IPS DF 6.9 (cell line): ENCODE measurements at regions not wholly inside any gene's neighbourhood (a gene's known extent, or its start where the extent isn't known, plus 50 kb on each side); places are given as distances from the start of the nearest gene placed in this dataset.

ENCODE experiments used
- DNase-seq: peaks from one replicate; pipeline ENCODE4 v3.0.0-alpha.2; 2013; ENCODE audit warnings: low read depth, low spot score
- H3K27ac ChIP-seq: one replicate; pipeline ENCODE4 v1.5.1; 2013; ENCODE audit warnings: low read length, control low read depth
- H3K27me3 ChIP-seq: 2 replicates; pipeline ENCODE4 v1.6.1; 2013; ENCODE audit warnings: mild to moderate bottlenecking, low read length; ENCODE audit not compliant: control insufficient read depth, insufficient read depth
- H3K36me3 ChIP-seq: 2 replicates; pipeline ENCODE4 v1.6.1; 2013; ENCODE audit warnings: low read length; ENCODE audit not compliant: control insufficient read depth, insufficient read depth
- H3K4me1 ChIP-seq: 2 replicates; pipeline ENCODE4 v1.6.1; 2013; ENCODE audit warnings: low read length; ENCODE audit not compliant: control insufficient read depth, insufficient read depth
- H3K4me3 ChIP-seq: 2 replicates; pipeline ENCODE4 v1.5.1; 2013; ENCODE audit warnings: mild to moderate bottlenecking, low read length
- H3K9me3 ChIP-seq: 2 replicates; pipeline ENCODE4 v1.6.1; 2013; ENCODE audit warnings: low read length, inconsistent platforms; ENCODE audit not compliant: control insufficient read depth, insufficient read depth
- WGBS: extraction: QIAGEN DNeasy Blood & Tissue Kit; methylation state at CpG from one replicate; pipeline ENCODE4 v1.1.7; 2013; ENCODE audit warnings: mixed read lengths, missing lambda C conversion rate; ENCODE audit not compliant: insufficient read length, insufficient coverage; 5-methylcytosine and 5-hydroxymethylcytosine counted together

DNA sequence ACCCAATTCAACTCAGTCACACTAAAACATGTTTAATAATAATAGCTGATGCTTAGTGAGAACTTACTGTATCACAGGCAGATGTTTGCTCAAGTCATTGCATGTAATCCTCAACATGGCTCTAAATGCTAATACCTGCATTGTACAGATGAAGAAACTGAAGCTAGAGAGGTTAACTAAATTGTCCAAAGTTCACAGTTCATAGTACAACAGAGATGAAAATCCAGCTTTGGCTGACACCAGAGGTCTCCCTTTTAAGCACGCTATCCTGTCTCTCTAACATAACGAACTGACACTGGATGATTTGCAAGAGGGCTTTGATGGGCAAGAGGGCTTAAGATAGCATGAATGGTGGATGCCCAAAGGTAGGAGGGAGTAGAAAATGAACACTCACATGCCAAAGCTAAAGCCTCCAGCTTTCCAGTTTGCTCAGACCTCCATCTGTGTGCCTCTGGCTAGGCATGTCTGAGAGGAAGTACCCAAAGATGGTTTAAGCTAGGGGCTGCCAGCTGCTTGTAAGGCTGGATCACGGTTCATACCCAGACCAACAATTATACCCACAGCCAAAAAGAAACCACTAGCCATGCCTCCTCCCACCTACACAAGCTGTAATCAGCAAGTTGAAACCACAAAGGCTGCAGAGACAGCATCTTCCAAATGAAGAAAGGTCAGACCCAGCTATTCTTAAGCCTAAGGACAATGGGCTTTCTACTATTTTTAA lies 196.9 kb upstream of the UBL3 start:
- Histone ChIP-seq H3K27ac (no peak overlapping the region), H3K4me1 (0 out of 2 replicates have a peak, but pooled peaks cover 3% of the 10 kb centered on the region), H3K27me3 (no peaks in the 10 kb centered on the region), H3K36me3 (no peaks in the 10 kb centered on the region), H3K9me3 (no peaks in the 10 kb centered on the region), H3K4me3 (no peak overlapping the region)
- DNase-seq, result no peak
- no CpG with 5 or more reads among the region's 3 CpGs for WGBS

DNA sequence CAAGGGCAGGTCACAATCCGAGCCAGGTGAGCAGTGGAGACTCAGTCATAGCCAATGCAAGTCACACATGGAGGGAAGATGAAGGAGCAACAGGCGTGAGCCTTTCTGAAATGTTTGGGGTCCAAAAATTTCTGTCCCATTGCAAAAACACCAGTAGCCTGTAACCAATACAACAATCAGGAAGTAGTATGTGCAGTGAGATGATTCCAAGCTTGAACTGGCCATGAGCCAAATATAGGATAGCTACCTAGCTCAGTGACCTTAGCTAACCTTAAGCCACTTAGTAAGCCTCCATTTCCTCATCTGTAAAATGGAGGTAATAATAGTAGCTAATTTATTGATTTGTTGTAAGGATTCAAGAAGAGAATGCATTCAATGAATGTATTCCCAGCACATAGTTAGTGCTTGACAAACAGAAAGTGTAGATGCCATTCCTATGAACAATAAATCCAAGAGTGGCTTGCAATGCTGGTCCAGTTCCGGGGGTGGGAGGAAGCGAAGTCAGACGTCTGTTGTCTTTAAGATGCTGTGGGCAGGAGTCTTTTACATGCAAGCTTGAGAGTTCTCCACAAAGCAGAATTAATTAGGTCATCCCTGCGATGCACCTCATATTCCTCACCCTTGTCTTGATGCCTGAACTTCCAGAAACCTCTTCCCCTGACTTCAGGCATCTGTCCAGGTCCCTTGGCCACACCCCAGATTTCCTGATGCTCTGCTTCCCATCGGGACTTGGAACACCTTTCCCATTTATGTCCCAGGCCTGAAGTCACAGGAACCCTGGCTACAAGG lies 195.7 kb upstream of the UBL3 start:
- 0 out of 2 replicates have a peak, but pooled peaks cover 1% of the 10 kb centered on the region for H3K4me1 ChIP-seq
- no peaks in the 10 kb centered on the region for H3K9me3 ChIP-seq
- no peaks in the 10 kb centered on the region for H3K27me3 ChIP-seq
- no peak for DNase-seq
- no peaks in the 10 kb centered on the region for H3K36me3 ChIP-seq
- no CpG with 5 or more reads among the region's 7 CpGs for WGBS
- H3K4me3 ChIP-seq, result no peak overlapping the region
- H3K27ac ChIP-seq, result no peak overlapping the region

DNA sequence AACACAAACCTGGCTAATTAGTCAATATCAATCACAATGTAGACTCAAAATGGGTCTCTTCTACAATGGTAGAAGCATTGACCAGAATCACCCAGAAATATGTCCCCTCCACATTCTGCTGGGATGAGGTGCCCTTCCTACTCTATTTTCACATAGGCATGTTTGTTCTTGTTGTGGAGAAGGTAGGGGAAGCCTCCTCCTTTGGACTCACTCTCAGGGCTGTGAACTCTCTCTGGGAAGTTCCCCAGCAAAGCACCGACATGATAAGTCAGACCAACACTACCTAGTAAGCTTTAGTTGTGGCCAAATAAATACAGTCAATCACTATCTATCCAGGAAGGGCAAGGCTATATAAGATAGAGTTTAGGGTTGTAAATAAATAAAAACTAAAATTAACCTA lies 194.5 kb upstream of the UBL3 start:
- Histone ChIP-seq H3K27ac (no peak overlapping the region), H3K27me3 (no peaks in the 10 kb centered on the region), H3K9me3 (no peaks in the 10 kb centered on the region), H3K4me1 (0 out of 2 replicates have a peak, but pooled peaks cover 1% of the 10 kb centered on the region), H3K36me3 (no peaks in the 10 kb centered on the region), H3K4me3 (no peak overlapping the region)
- DNase-seq, result no peak
- WGBS, result no CpG with 5 or more reads among the region's 1 CpG

DNA sequence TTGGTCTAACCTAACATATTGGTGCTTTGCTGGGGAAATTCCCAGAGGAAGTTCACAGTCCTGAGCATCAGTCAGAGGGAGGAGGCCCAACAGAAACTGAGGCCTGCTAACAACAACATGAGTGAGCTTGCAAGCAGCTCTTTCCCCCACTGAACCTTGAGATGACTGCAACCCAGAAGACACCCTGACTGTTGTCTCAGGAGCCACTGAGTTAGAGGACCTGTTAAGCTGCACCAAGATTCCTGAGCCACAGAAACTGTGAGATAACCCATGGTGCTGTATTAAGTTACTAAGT lies 193.2 kb upstream of the UBL3 start:
- 0 out of 2 replicates have a peak, but pooled peaks cover 1% of the 10 kb centered on the region for H3K4me1 ChIP-seq
- H3K4me3 ChIP-seq, result no peak overlapping the region
- no peak for DNase-seq
- H3K36me3 ChIP-seq, result no peaks in the 10 kb centered on the region
- H3K27ac ChIP-seq, result no peak overlapping the region
- H3K9me3 ChIP-seq, result no peaks in the 10 kb centered on the region
- no peaks in the 10 kb centered on the region for H3K27me3 ChIP-seq

DNA sequence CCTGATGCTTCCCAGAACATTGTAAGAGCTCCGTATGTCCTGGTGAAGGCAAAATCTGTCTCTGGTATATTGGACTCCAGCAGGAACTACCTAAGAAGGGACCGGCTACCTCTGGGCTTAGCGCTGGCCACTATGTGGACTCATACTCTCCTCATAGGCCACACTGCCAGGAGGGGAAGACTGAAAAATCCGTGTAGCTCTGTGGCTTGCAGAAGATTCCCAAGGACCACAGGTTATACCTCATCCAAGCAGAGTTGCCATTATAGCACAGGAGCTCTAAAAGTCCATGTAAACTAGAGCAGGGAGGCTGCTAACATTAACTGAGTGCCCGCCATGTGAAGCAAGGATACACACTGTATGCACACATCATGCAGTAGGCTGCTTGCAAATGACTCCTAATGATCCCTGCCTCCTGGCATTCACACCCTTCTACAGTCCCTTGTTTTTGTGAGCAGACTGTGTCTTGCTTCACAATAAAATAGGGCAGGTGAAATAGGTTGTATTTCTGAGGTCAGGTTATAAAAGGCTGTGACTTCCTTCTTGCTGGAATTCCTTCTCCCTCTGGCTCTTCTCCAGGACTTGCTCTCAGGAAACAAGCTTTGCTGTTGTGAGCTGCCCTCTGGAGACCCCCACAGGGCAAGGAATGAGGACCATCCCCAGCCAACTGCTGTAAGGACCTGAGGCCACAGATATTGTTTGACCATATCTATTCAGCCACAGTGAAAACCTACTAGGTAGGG lies 192.6 kb upstream of the UBL3 start:
- no peaks in the 10 kb centered on the region for H3K36me3 ChIP-seq
- H3K4me3 ChIP-seq, result no peak overlapping the region
- no peaks in the 10 kb centered on the region for H3K9me3 ChIP-seq
- H3K27me3 ChIP-seq, result no peaks in the 10 kb centered on the region
- DNase-seq, result no peak
- H3K27ac ChIP-seq, result no peak overlapping the region
- no CpG with 5 or more reads among the region's 5 CpGs for WGBS
- H3K4me1 ChIP-seq, result 0 out of 2 replicates have a peak, but pooled peaks cover 1% of the 10 kb centered on the region

DNA sequence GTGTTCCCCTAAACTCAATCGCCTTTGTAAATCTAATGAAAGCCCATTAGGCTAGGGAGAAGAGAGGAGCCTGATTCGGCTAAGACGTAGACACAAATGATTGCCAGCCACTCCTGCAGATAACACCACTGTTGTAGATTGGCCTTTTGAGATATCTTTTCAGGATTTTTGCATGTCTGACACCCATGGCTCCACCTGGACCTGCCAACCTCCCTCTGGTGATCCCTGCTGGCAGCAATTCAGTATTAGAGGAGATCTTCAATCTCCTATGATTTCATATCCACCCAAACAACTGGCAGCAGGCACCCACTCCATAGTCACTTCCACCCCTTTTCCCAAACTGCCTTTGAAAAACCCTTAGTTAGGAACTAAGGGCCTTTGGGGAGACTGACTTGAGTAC lies 191.9 kb upstream of the UBL3 start:
- H3K4me3 ChIP-seq, result no peak overlapping the region
- no peak overlapping the region for H3K27ac ChIP-seq
- H3K36me3 ChIP-seq, result no peaks in the 10 kb centered on the region
- H3K27me3 ChIP-seq, result no peaks in the 10 kb centered on the region
- H3K4me1 ChIP-seq, result no peaks in the 10 kb centered on the region
- WGBS, result no CpG with 5 or more reads among the region's 3 CpGs
- H3K9me3 ChIP-seq, result no peaks in the 10 kb centered on the region
- no peak for DNase-seq

DNA sequence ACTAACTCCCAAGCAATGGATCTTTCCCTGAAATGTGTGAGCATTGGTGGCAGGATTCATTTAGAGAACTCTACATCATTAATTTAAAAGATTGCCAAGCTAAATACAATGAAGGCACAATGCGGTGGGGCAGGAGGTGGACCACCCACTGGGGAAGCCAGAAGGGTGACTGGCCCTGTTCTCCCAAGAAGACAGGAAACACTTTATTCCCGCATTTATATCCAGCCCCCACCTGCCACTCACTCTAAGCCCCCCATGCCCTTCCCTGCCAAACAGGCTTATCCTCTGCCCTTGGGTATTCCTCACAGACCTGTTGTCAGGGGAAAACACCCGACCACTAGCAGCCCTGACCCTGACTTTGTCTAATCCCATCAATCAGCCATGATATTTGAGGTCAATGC lies 189.1 kb upstream of the UBL3 start:
- WGBS, result no CpG with 5 or more reads among the region's 3 CpGs
- H3K4me3 ChIP-seq, result no peak overlapping the region
- no peaks in the 10 kb centered on the region for H3K36me3 ChIP-seq
- no peak for DNase-seq
- no peaks in the 10 kb centered on the region for H3K27me3 ChIP-seq
- H3K4me1 ChIP-seq, result no peaks in the 10 kb centered on the region
- no peak overlapping the region for H3K27ac ChIP-seq
- no peaks in the 10 kb centered on the region for H3K9me3 ChIP-seq

DNA sequence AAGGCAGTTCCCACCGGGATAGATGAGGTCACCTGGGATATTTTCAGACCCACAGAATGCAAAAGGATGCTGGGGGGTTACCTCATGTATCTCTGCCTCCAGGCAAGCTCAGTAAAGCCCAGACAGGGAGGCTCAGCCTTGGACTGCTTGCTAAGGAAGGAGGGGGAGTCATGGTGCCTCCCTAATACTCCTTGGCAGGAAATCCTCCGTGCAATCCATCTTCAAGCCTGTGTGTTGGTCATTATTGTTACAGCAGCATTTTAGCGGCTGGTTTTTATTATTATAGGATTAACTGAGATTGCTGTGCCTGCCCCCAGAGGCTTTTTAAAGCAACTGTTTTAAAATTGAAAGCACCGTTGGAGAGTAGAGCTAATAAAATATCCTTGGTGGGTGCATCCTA lies 188.5 kb upstream of the UBL3 start:
- H3K27ac ChIP-seq, result no peak overlapping the region
- H3K4me3 ChIP-seq, result no peak overlapping the region
- no peaks in the 10 kb centered on the region for H3K4me1 ChIP-seq
- no peak for DNase-seq
- H3K36me3 ChIP-seq, result no peaks in the 10 kb centered on the region
- no peaks in the 10 kb centered on the region for H3K27me3 ChIP-seq
- no CpG with 5 or more reads among the region's 4 CpGs for WGBS
- H3K9me3 ChIP-seq, result no peaks in the 10 kb centered on the region

DNA sequence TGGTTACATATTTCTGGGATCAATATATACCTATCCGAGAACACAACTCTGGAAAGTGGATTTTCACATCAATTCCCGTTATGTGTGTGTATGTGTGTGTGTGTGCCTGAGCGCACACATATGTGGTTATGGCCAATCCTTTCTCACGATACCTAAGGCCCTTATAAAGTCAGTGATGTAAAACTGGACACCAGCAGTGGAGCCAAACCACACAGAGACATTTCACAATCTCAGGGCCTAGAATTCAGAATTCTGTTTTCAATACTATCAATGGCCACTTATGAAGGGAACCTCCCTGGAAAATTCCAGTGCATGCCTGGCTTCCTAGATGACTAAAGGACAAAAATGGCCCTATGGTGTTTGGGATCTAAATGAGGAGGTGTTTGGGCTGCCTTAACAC lies 187.3 kb upstream of the UBL3 start:
- no CpG with 5 or more reads among the region's 4 CpGs for WGBS
- DNase-seq, result no peak
- Histone ChIP-seq H3K27ac (no peak overlapping the region), H3K27me3 (no peaks in the 10 kb centered on the region), H3K9me3 (no peaks in the 10 kb centered on the region), H3K36me3 (no peaks in the 10 kb centered on the region), H3K4me3 (no peak overlapping the region), H3K4me1 (no peaks in the 10 kb centered on the region)

DNA sequence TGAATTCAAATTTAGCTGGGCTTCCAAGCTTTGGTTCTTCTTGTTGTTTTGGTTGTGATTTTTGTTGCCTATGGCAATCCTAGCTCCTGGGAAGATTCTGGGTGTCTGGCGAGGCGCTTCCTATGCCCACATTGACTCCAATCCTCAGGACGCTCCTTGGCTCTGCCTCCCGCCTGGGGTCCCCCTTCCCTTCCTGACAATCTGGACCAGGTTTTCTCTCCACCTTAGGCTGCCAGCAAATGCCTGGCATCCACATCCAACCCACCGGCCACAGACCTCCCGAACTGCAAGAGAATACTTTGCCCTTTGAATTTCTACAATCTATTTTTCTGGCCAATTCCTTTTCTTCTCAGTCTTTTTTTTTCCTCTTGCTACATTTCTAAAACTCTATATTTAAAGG lies 186.9 kb upstream of the UBL3 start:
- Histone ChIP-seq H3K27me3 (no peaks in the 10 kb centered on the region), H3K4me3 (no peak overlapping the region), H3K36me3 (no peaks in the 10 kb centered on the region), H3K9me3 (no peaks in the 10 kb centered on the region), H3K4me1 (no peaks in the 10 kb centered on the region), H3K27ac (no peak overlapping the region)
- no peak for DNase-seq
- WGBS, result no CpG with 5 or more reads among the region's 6 CpGs
